GM23338 (cell line): ENCODE measurements at regions not wholly inside any gene's neighbourhood (a gene's known extent, or its start where the extent isn't known, plus 50 kb on each side); places are given as distances from the start of the nearest gene placed in this dataset.
A peak's percentile ranks its signal among the peaks of the same experiment; 100 is the strongest.

Source experiments
- ATAC-seq: fragments of 200-7000 bp; cut with Tn5 transposase; 3 replicates; pipeline ENCODE4 v1.9.1; 2020
- DNase-seq: peaks from one replicate; pipeline ENCODE4 v3.0.0-alpha.2; 2015; ENCODE audit warnings: low spot score
- H2AFZ ChIP-seq: fragments of 200-600 bp; sonication (generic); 2 replicates; pipeline ENCODE4 v1.8.0; 2016; ENCODE audit warnings: antibody characterized with exemption, mild to moderate bottlenecking, moderate library complexity
- H3F3A ChIP-seq: fragments of 200-600 bp; sonication (generic); replicated peaks from 2 replicates; pipeline ENCODE4 v1.8.0; 2017; ENCODE audit warnings: antibody characterized with exemption, mixed run types, low read depth
- H3K27ac ChIP-seq: fragments of 200-600 bp; sonication (generic); 2 replicates; pipeline ENCODE4 v1.6.1; 2016; ENCODE audit warnings: low read depth
- H3K27me3 ChIP-seq: fragments of 200-600 bp; sonication (generic); 2 replicates; pipeline ENCODE4 v1.8.0; 2016; ENCODE audit warnings: mild to moderate bottlenecking, mixed run types, moderate library complexity; ENCODE audit not compliant: insufficient read depth
- H3K36me3 ChIP-seq: fragments of 200-600 bp; sonication (generic); 2 replicates; pipeline ENCODE4 v1.8.0; 2016; ENCODE audit warnings: mild to moderate bottlenecking; ENCODE audit not compliant: insufficient read depth
- H3K4me1 ChIP-seq: fragments of 200-600 bp; sonication (generic); 2 replicates; pipeline ENCODE4 v1.8.0; 2016; ENCODE audit warnings: mild to moderate bottlenecking, moderate library complexity; ENCODE audit not compliant: insufficient read depth
- H3K4me2 ChIP-seq: fragments of 200-600 bp; sonication (generic); 2 replicates; pipeline ENCODE4 v1.7.1; 2017; ENCODE audit warnings: mixed run types
- H3K4me3 ChIP-seq: fragments of 200-600 bp; sonication (generic); 2 replicates; pipeline ENCODE4 v1.6.1; 2016; ENCODE audit warnings: mixed run types
- H3K79me2 ChIP-seq: fragments of 200-600 bp; sonication (generic); replicated peaks from 2 replicates; pipeline ENCODE4 v1.8.0; 2017; ENCODE audit warnings: mild to moderate bottlenecking; ENCODE audit not compliant: insufficient read depth
- H3K9me2 ChIP-seq: fragments of 200-600 bp; sonication (generic); 2 replicates; pipeline ENCODE4 v1.8.0; 2017; ENCODE audit not compliant: insufficient read depth
- H4K20me1 ChIP-seq: fragments of 200-600 bp; sonication (generic); replicated peaks from 2 replicates; pipeline ENCODE4 v1.8.0; 2017; ENCODE audit warnings: mild to moderate bottlenecking; ENCODE audit not compliant: insufficient read depth
- H3K27ac Mint-ChIP-seq: 2 replicates; pipeline ENCODE4 v1.8.0; 2020; ENCODE audit warnings: inconsistent platforms, mild to moderate bottlenecking, moderate library complexity, mixed read lengths
- H3K27me3 Mint-ChIP-seq: 3 replicates; pipeline ENCODE4 v1.8.0; 2022; ENCODE audit warnings: low read depth, mild to moderate bottlenecking, moderate library complexity, mixed read lengths, inconsistent platforms; ENCODE audit not compliant: insufficient read depth, poor library complexity
- H3K36me3 Mint-ChIP-seq: 3 replicates; pipeline ENCODE4 v1.8.0; 2021; ENCODE audit warnings: low read depth, mild to moderate bottlenecking, inconsistent platforms, moderate library complexity, mixed read lengths
- H3K4me1 Mint-ChIP-seq: 3 replicates; pipeline ENCODE4 v1.8.0; 2020; ENCODE audit warnings: mild to moderate bottlenecking, inconsistent platforms, mixed read lengths
- H3K4me3 Mint-ChIP-seq: 3 replicates; pipeline ENCODE4 v1.8.0; 2021; ENCODE audit warnings: moderate library complexity, mild to moderate bottlenecking, inconsistent platforms, mixed read lengths
- H3K9me3 Mint-ChIP-seq: 3 replicates; pipeline ENCODE4 v1.8.0; 2020; ENCODE audit warnings: moderate library complexity, mild to moderate bottlenecking, inconsistent platforms, mixed read lengths
- CREB1 ChIP-seq: fragments of 250-450 bp; sonication (Bioruptor Pico); IDR thresholded peaks from 2 replicates; pipeline ENCODE4 v1.5.0; 2020; ENCODE audit warnings: low read depth, mild to moderate bottlenecking, moderate library complexity
- TF ChIP-seq, protein P1 (sequence below): fragments of 250-450 bp; sonication (Bioruptor Pico); IDR thresholded peaks from 2 replicates; pipeline ENCODE4 v1.5.0; 2020; ENCODE audit warnings: mild to moderate bottlenecking, moderate library complexity
- TF ChIP-seq, protein P2 (sequence below), 2 experiments: fragments of 200-600 bp in 1 of 2; sonication (generic) in 1 of 2; conservative IDR thresholded peaks; 2 replicates each; pipeline versions ENCODE4 v1.5.1 to v1.6.1; 2016 to 2017; ENCODE audit warnings: antibody characterized with exemption in 2 of 2, low read depth in 2 of 2, mild to moderate bottlenecking in 2 of 2, moderate library complexity in 1 of 2

DNA sequence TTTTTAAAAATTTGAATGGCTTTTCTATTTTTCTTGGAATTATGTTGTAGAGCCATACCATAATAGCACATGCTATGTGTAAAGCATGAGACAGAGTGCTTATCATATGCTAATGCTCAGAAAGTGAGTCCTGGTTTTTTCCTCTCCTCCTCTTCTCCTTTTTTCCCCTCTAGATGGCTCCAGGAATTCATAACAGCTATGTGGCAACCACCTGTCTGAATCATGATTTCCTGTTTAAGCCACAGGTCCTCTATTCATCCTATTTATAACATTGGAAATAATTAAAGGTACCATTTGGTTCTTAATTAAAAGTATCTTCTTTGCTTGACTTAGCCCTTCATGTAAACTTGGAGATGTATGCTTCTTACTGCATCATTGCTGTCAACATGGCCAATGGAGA, 260.0 kb upstream of the MAP3K7 start (continued):
- TF ChIP-seq, protein P1, sequence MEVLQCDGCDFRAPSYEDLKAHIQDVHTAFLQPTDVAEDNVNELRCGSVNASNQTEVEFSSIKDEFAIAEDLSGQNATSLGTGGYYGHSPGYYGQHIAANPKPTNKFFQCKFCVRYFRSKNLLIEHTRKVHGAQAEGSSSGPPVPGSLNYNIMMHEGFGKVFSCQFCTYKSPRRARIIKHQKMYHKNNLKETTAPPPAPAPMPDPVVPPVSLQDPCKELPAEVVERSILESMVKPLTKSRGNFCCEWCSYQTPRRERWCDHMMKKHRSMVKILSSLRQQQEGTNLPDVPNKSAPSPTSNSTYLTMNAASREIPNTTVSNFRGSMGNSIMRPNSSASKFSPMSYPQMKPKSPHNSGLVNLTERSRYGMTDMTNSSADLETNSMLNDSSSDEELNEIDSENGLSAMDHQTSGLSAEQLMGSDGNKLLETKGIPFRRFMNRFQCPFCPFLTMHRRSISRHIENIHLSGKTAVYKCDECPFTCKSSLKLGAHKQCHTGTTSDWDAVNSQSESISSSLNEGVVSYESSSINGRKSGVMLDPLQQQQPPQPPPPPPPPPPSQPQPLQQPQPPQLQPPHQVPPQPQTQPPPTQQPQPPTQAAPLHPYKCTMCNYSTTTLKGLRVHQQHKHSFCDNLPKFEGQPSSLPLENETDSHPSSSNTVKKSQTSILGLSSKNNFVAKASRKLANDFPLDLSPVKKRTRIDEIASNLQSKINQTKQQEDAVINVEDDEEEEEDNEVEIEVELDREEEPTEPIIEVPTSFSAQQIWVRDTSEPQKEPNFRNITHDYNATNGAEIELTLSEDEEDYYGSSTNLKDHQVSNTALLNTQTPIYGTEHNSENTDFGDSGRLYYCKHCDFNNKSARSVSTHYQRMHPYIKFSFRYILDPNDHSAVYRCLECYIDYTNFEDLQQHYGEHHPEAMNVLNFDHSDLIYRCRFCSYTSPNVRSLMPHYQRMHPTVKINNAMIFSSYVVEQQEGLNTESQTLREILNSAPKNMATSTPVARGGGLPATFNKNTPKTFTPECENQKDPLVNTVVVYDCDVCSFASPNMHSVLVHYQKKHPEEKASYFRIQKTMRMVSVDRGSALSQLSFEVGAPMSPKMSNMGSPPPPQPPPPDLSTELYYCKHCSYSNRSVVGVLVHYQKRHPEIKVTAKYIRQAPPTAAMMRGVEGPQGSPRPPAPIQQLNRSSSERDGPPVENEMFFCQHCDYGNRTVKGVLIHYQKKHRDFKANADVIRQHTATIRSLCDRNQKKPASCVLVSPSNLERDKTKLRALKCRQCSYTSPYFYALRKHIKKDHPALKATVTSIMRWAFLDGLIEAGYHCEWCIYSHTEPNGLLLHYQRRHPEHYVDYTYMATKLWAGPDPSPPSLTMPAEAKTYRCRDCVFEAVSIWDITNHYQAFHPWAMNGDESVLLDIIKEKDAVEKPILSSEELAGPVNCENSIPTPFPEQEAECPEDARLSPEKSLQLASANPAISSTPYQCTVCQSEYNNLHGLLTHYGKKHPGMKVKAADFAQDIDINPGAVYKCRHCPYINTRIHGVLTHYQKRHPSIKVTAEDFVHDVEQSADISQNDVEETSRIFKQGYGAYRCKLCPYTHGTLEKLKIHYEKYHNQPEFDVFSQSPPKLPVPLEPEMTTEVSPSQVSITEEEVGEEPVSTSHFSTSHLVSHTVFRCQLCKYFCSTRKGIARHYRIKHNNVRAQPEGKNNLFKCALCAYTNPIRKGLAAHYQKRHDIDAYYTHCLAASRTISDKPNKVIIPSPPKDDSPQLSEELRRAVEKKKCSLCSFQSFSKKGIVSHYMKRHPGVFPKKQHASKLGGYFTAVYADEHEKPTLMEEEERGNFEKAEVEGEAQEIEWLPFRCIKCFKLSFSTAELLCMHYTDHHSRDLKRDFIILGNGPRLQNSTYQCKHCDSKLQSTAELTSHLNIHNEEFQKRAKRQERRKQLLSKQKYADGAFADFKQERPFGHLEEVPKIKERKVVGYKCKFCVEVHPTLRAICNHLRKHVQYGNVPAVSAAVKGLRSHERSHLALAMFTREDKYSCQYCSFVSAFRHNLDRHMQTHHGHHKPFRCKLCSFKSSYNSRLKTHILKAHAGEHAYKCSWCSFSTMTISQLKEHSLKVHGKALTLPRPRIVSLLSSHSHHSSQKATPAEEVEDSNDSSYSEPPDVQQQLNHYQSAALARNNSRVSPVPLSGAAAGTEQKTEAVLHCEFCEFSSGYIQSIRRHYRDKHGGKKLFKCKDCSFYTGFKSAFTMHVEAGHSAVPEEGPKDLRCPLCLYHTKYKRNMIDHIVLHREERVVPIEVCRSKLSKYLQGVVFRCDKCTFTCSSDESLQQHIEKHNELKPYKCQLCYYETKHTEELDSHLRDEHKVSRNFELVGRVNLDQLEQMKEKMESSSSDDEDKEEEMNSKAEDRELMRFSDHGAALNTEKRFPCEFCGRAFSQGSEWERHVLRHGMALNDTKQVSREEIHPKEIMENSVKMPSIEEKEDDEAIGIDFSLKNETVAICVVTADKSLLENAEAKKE (CRISPR knock-in tag) = no peak
- TF ChIP-seq, protein P2, sequence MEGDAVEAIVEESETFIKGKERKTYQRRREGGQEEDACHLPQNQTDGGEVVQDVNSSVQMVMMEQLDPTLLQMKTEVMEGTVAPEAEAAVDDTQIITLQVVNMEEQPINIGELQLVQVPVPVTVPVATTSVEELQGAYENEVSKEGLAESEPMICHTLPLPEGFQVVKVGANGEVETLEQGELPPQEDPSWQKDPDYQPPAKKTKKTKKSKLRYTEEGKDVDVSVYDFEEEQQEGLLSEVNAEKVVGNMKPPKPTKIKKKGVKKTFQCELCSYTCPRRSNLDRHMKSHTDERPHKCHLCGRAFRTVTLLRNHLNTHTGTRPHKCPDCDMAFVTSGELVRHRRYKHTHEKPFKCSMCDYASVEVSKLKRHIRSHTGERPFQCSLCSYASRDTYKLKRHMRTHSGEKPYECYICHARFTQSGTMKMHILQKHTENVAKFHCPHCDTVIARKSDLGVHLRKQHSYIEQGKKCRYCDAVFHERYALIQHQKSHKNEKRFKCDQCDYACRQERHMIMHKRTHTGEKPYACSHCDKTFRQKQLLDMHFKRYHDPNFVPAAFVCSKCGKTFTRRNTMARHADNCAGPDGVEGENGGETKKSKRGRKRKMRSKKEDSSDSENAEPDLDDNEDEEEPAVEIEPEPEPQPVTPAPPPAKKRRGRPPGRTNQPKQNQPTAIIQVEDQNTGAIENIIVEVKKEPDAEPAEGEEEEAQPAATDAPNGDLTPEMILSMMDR (conservative IDR thresholded peaks at IDR 0.05; ENCODE audit: low read depth in 2 of 2) = no peak; a peak in 1 of 4 replicates
- no peak for TF ChIP-seq CREB1 (CRISPR knock-in tag)

DNA sequence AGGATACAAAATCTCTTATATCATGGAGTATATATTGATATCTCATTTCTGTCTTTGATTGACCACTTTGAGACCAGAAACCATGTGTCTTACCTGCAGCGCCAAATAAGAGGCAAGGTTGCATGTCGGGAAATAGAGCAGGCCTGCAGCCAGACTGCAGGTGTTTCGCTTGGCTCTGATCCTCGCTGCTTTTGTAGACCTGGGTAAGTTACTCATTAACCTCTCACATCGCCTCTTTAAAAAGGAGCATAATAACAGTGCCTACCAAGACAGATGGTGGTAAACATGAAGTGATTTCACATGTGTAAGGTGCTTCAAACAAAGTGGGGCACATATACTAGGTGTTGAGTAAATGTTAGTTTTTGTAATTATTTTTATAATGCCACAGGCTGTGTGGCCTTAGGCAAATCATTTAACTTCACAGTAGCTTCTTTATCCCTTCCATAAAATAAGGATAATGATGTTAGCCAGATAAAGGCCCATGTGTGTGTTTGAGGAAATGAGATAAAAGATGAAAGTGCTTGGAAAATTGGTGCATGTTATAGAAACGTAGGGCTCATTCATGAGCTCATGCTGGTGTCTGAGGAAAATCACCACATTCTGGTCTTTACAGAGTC, 248.8 kb upstream of the MAP3K7 start:
- ATAC-seq (no peak), DNase-seq (no peak)
- no peak overlapping the region for H3K27ac ChIP-seq
- H3F3A ChIP-seq = no peaks in the 10 kb centered on the region
- no peak overlapping the region for H3K4me2 ChIP-seq
- H3K27me3 ChIP-seq = no peaks in the 10 kb centered on the region
- no peaks in the 10 kb centered on the region for H4K20me1 ChIP-seq
- H3K4me1 ChIP-seq = no peaks in the 10 kb centered on the region
- H3K27me3 Mint-ChIP-seq = no peaks in the 10 kb centered on the region
- H3K4me3 ChIP-seq = no peak overlapping the region
- peaks cover 2% of the 10 kb centered on the region; the same call in 1 of the 3 replicates for H3K36me3 Mint-ChIP-seq
- no peaks in the 10 kb centered on the region for H3K79me2 ChIP-seq
- H3K9me2 ChIP-seq = no peaks in the 10 kb centered on the region
- peaks cover 6% of the 10 kb centered on the region; the same call in 2 of the 3 replicates for H3K9me3 Mint-ChIP-seq
- no peaks in the 10 kb centered on the region for H3K36me3 ChIP-seq
- H2AFZ ChIP-seq = peak overlapping the region; percentile 64
- no peak overlapping the region for H3K4me3 Mint-ChIP-seq
- H3K4me1 Mint-ChIP-seq = no peaks in the 10 kb centered on the region
- TF ChIP-seq, protein P1 (CRISPR knock-in tag) = no peak
- no peak overlapping the region for H3K27ac Mint-ChIP-seq
